ENCODE measurements at regions not wholly inside any gene's neighbourhood (a gene's known extent, or its start where the extent isn't known, plus 50 kb on each side); places are given as distances from the start of the nearest gene placed in this dataset.

DNA sequence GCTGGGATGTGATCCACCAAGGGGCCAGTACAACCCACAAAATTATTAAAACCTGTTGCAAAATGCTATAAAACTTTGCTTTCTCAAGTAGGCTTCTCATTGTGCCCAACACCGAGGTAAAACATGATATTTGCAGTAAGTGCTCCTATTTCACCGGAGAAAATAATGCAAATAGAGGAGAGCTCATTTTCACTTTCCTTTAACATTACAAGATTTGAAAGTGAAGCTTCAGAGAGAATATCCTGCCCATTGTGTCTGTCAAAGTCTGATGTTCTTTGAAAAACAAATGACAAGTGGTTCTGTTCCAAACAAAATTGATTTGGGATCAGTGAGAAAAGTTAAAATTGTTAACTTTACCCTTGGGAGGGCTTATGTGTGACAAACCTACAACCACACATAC lies 287.1 kb downstream of the KCNN2 start:
- no peak overlapping the region for H3K4me3 ChIP-seq
- intact Hi-C loops (cut with DNase I): no loop called here
- no peaks in the 10 kb centered on the region for H3K9me3 ChIP-seq (replicated peaks in 1 of 3)
- WGBS, 4 donors: 84 to 95% (median 89%) methylated on average over 2 of the region's 2 CpGs
- DNase-seq: no peak
- TF ChIP-seq, protein P1, sequence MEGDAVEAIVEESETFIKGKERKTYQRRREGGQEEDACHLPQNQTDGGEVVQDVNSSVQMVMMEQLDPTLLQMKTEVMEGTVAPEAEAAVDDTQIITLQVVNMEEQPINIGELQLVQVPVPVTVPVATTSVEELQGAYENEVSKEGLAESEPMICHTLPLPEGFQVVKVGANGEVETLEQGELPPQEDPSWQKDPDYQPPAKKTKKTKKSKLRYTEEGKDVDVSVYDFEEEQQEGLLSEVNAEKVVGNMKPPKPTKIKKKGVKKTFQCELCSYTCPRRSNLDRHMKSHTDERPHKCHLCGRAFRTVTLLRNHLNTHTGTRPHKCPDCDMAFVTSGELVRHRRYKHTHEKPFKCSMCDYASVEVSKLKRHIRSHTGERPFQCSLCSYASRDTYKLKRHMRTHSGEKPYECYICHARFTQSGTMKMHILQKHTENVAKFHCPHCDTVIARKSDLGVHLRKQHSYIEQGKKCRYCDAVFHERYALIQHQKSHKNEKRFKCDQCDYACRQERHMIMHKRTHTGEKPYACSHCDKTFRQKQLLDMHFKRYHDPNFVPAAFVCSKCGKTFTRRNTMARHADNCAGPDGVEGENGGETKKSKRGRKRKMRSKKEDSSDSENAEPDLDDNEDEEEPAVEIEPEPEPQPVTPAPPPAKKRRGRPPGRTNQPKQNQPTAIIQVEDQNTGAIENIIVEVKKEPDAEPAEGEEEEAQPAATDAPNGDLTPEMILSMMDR (IDR thresholded peaks at IDR 0.05): no peak
- TF ChIP-seq POLR2A (IDR thresholded peaks at IDR 0.05): no peak
- H3K27me3 ChIP-seq: no peaks in the 10 kb centered on the region
- no peaks in the 10 kb centered on the region for H3K36me3 ChIP-seq (replicated peaks in 1 of 2)
- H3K27ac ChIP-seq: no peak overlapping the region
- H3K4me1 ChIP-seq (replicated peaks in 1 of 2): no peaks in the 10 kb centered on the region

DNA sequence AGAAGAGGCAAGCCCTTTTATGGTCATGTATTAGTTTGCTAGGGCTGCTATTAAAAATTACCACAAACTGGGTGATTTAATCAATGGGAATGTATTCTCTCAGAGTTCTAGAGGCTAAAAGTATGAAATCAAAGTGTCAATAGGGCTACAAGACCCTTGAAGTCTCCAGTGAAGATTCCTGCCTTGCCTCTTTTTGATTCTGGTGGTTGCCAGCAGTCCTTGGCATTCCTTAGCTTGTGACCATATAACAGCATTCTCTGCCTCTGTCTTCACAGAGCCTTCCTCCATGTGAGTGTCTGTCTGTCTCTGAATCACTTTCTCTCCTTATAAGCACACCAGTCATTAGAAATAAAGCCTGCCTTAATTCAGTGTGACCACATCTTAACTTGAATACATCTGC lies 282.7 kb downstream of the KCNN2 start:
- H3K36me3 ChIP-seq (replicated peaks in 1 of 2): no peaks in the 10 kb centered on the region
- no peaks in the 10 kb centered on the region for H3K27me3 ChIP-seq
- no peaks in the 10 kb centered on the region for H3K9me3 ChIP-seq (replicated peaks in 1 of 3)
- no peak overlapping the region for H3K4me3 ChIP-seq
- DNase-seq: no peak
- intact Hi-C loops (cut with DNase I): no loop called here
- H3K4me1 ChIP-seq (replicated peaks in 1 of 2): no peaks in the 10 kb centered on the region
- TF ChIP-seq, protein P1 (IDR thresholded peaks at IDR 0.05): no peak
- TF ChIP-seq POLR2A (IDR thresholded peaks at IDR 0.05): no peak
- no peak overlapping the region for H3K27ac ChIP-seq

DNA sequence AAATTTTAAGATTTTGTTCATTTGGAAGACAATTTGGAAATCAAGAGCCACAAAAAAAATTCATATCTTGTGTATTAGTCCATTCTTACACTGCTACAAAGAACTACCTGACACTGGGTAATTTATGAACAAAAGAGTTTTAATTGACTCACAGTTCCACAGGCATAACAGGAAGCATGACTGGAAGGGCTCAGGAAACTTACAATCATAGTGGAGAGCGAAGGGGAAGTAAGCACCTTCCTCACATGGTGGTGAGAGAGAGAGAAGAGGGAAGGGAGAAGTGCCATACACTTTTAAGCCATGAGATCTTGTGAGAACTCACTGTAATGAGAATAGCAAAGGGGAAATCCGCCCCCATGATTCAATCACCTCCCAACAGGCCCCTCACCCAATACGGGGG lies 274.4 kb downstream of the KCNN2 start:
- no peak for DNase-seq
- TF ChIP-seq POLR2A (IDR thresholded peaks at IDR 0.05): no peak
- TF ChIP-seq, protein P1 (IDR thresholded peaks at IDR 0.05): no peak
- intact Hi-C loops (cut with DNase I): no loop called here

DNA sequence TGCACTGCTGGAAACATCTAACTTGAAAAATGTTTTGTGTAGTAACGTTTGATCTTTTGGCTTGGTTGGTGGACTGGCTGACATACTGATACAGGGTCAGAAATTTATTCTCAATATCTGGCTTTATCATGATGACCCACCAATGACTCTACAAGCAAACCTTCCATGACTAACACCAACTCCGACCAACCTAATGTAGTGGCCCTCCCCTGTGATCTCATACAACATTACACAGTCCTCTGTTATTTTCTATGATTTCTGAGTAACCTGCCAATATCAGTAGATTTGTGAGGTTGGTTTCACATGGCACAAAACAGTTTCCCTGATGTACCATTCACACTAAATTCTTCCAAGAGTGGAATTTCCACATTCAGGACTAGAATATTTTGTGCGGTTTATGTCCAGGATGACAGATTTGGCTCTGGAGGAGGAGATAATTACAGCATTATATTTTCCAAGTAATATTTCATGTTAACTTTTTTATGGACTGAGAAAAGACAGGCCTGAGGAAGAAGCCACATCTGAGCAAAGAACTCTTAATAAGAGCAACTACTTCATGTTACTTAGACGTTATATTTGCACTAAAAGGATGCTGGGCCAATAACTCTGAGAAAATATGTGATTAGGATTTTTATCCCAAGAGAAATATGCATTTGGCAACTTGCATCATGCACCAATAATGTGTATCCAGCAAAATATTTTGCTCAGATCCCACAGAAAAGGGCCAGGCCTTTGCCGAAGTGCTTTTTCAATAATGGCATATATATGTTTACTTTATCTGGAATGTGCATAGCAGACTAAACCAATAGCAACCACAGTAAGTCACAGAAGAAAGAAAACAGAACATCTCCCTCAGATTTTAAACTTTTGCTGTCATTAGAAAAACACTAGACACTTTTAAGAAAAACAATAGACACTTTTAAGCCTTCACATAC lies 273.4 kb downstream of the KCNN2 start:
- no peak overlapping the region for H3K27ac ChIP-seq
- no peaks in the 10 kb centered on the region for H3K9me3 ChIP-seq (replicated peaks in 1 of 3)
- no peaks in the 10 kb centered on the region for H3K36me3 ChIP-seq (replicated peaks in 1 of 2)
- no peaks in the 10 kb centered on the region for H3K4me1 ChIP-seq (replicated peaks in 1 of 2)
- no peak for DNase-seq
- WGBS, 4 donors: 52 to 59% (median 52%) methylated on average over 5 of the region's 5 CpGs
- TF ChIP-seq POLR2A (IDR thresholded peaks at IDR 0.05): no peak
- TF ChIP-seq, protein P1 (IDR thresholded peaks at IDR 0.05): no peak
- intact Hi-C loops (cut with DNase I): no loop called here
- no peaks in the 10 kb centered on the region for H3K27me3 ChIP-seq
- H3K4me3 ChIP-seq: no peak overlapping the region

More for the DNA sequence above, 274.4 kb downstream of the KCNN2 start:
- H3K27me3 ChIP-seq: no peaks in the 10 kb centered on the region
- H3K4me1 ChIP-seq (replicated peaks in 1 of 2): no peaks in the 10 kb centered on the region
- H3K4me3 ChIP-seq: no peak overlapping the region
- WGBS, 4 donors: 50 to 72% (median 59%) methylated on average over 3 of the region's 3 CpGs
- no peaks in the 10 kb centered on the region for H3K9me3 ChIP-seq (replicated peaks in 1 of 3)
- no peak overlapping the region for H3K27ac ChIP-seq
- H3K36me3 ChIP-seq (replicated peaks in 1 of 2): no peaks in the 10 kb centered on the region
